HG03060 (cell line): ENCODE measurements at regions not wholly inside any gene's neighbourhood (a gene's known extent, or its start where the extent isn't known, plus 50 kb on each side); places are given as distances from the start of the nearest gene placed in this dataset.

Experiments used
- ATAC-seq: cut with Tn5 transposase; IDR thresholded peaks from one replicate; pipeline ENCODE4 v1.9.1; 2021; ENCODE audit warnings: low read depth, moderate number of reproducible peaks; ENCODE audit not compliant: unreplicated experiment

- no peak for ATAC-seq
These were observed 175.2 kb upstream of the SPATS2L start for GRCh38 chr2:200131307-200131706.

- no peak for ATAC-seq
These were observed 171.4 kb upstream of the SPATS2L start for GRCh38 chr2:200135082-200135481.

GRCh38 chr2:200136655-200137054 is 169.8 kb upstream of the SPATS2L start:
- no peak for ATAC-seq

GRCh38 chr2:200137271-200137670 is 169.2 kb upstream of the SPATS2L start:
- ATAC-seq: no peak

GRCh38 chr2:200137691-200138090 is 168.8 kb upstream of the SPATS2L start:
- no peak for ATAC-seq

GRCh38 chr2:200138391-200139124 is 167.9 kb upstream of the SPATS2L start:
- ATAC-seq: no peak

GRCh38 chr2:200144571-200144970 is 161.9 kb upstream of the SPATS2L start:
- no peak for ATAC-seq

- no peak for ATAC-seq
These were observed 160.0 kb upstream of the SPATS2L start for GRCh38 chr2:200146501-200146900.

- no peak for ATAC-seq
These were observed 159.1 kb upstream of the SPATS2L start for GRCh38 chr2:200147371-200147770.

- ATAC-seq: no peak
These were observed 158.1 kb upstream of the SPATS2L start for GRCh38 chr2:200148366-200148765.

- ATAC-seq: no peak
These were observed 155.9 kb upstream of the SPATS2L start for GRCh38 chr2:200150411-200151086.

- ATAC-seq: no peak
These were observed 150.8 kb upstream of the SPATS2L start for GRCh38 chr2:200155652-200156051.

- no peak for ATAC-seq
These were observed 150.2 kb upstream of the SPATS2L start for GRCh38 chr2:200156166-200156835.

GRCh38 chr2:200158647-200159356 is 147.7 kb upstream of the SPATS2L start:
- ATAC-seq: no peak

- ATAC-seq: no peak
These were observed 147.2 kb upstream of the SPATS2L start for GRCh38 chr2:200159357-200159707.

- ATAC-seq: no peak
These were observed 146.4 kb upstream of the SPATS2L start for GRCh38 chr2:200159829-200160781.

- no peak for ATAC-seq
These were observed 145.0 kb upstream of the SPATS2L start for GRCh38 chr2:200161458-200161857.

- ATAC-seq: no peak
These were observed 140.8 kb upstream of the SPATS2L start for GRCh38 chr2:200165687-200166086.

- no peak for ATAC-seq
These were observed 137.6 kb upstream of the SPATS2L start for GRCh38 chr2:200168641-200169555.
